ENCODE measurements at regions not wholly inside any gene's neighbourhood (a gene's known extent, or its start where the extent isn't known, plus 50 kb on each side); places are given as distances from the start of the nearest gene placed in this dataset.

GRCh38 chr2:180156651-180157050, 149.6 kb upstream of the CWC22 start:
- DNase-seq (ENCODE audit: low read depth): no peak
- Histone ChIP-seq H3K4me3 (ENCODE audit: low read depth, low read length) (no peak overlapping the region), H3K27me3 (ENCODE audit: control insufficient read depth, insufficient read depth, low read length) (no peaks in the 10 kb centered on the region), H3K36me3 (ENCODE audit: control insufficient read depth, insufficient read depth, low read length) (no peaks in the 10 kb centered on the region)
- TF ChIP-seq CTCF (IDR thresholded peaks at IDR 0.05; ENCODE audit: insufficient read depth, low read length, poor library complexity, severe bottlenecking): no peak

- no peak for DNase-seq (ENCODE audit: low read depth)
- no peaks in the 10 kb centered on the region for H3K27me3 ChIP-seq (ENCODE audit: control insufficient read depth, insufficient read depth, low read length)
- TF ChIP-seq CTCF (IDR thresholded peaks at IDR 0.05; ENCODE audit: insufficient read depth, low read length, poor library complexity, severe bottlenecking): no peak
- no peak overlapping the region for H3K4me3 ChIP-seq (ENCODE audit: low read depth, low read length)
- no peaks in the 10 kb centered on the region for H3K36me3 ChIP-seq (ENCODE audit: control insufficient read depth, insufficient read depth, low read length)
These were observed 143.5 kb upstream of the CWC22 start for GRCh38 chr2:180150606-180151005.

- Histone ChIP-seq H3K27me3 (ENCODE audit: control insufficient read depth, insufficient read depth, low read length) (no peaks in the 10 kb centered on the region), H3K36me3 (ENCODE audit: control insufficient read depth, insufficient read depth, low read length) (no peaks in the 10 kb centered on the region), H3K4me3 (ENCODE audit: low read depth, low read length) (no peak overlapping the region)
- no peak for TF ChIP-seq CTCF (IDR thresholded peaks at IDR 0.05; ENCODE audit: insufficient read depth, low read length, poor library complexity, severe bottlenecking)
- no peak for DNase-seq (ENCODE audit: low read depth)
These were observed 139.4 kb upstream of the CWC22 start for GRCh38 chr2:180146541-180146940.

GRCh38 chr2:180146114-180146513, 139.0 kb upstream of the CWC22 start:
- H3K4me3 ChIP-seq (ENCODE audit: low read depth, low read length): no peak overlapping the region
- no peak for TF ChIP-seq CTCF (IDR thresholded peaks at IDR 0.05; ENCODE audit: insufficient read depth, low read length, poor library complexity, severe bottlenecking)
- DNase-seq (ENCODE audit: low read depth): no peak

GRCh38 chr2:180145163-180145562, 138.1 kb upstream of the CWC22 start:
- DNase-seq (ENCODE audit: low read depth): no peak
- TF ChIP-seq CTCF (IDR thresholded peaks at IDR 0.05; ENCODE audit: insufficient read depth, low read length, poor library complexity, severe bottlenecking): no peak
- Histone ChIP-seq H3K36me3 (ENCODE audit: control insufficient read depth, insufficient read depth, low read length) (no peaks in the 10 kb centered on the region), H3K27me3 (ENCODE audit: control insufficient read depth, insufficient read depth, low read length) (no peaks in the 10 kb centered on the region), H3K4me3 (ENCODE audit: low read depth, low read length) (no peak overlapping the region)

More at GRCh38 chr2:180146114-180146513, 139.0 kb upstream of the CWC22 start:
- no peaks in the 10 kb centered on the region for H3K36me3 ChIP-seq (ENCODE audit: control insufficient read depth, insufficient read depth, low read length)
- H3K27me3 ChIP-seq (ENCODE audit: control insufficient read depth, insufficient read depth, low read length): no peaks in the 10 kb centered on the region

GRCh38 chr2:180144338-180144813, 137.3 kb upstream of the CWC22 start:
- H3K36me3 ChIP-seq (ENCODE audit: control insufficient read depth, insufficient read depth, low read length): no peaks in the 10 kb centered on the region
- no peak for TF ChIP-seq CTCF (IDR thresholded peaks at IDR 0.05; ENCODE audit: insufficient read depth, low read length, poor library complexity, severe bottlenecking)
- no peak for DNase-seq (ENCODE audit: low read depth)
- H3K27me3 ChIP-seq (ENCODE audit: control insufficient read depth, insufficient read depth, low read length): no peaks in the 10 kb centered on the region
- no peak overlapping the region for H3K4me3 ChIP-seq (ENCODE audit: low read depth, low read length)

All from kidney epithelial cell (primary cell).